HL-60 (cell line): ENCODE measurements at regions not wholly inside any gene's neighbourhood (a gene's known extent, or its start where the extent isn't known, plus 50 kb on each side); places are given as distances from the start of the nearest gene placed in this dataset.

Source experiments
- DNase-seq, 2 experiments: peaks; one replicate each; pipeline ENCODE4 v3.0.0-alpha.2; 2010 to 2020; ENCODE audit warnings: low read depth in 1 of 2, low spot score in 1 of 2
- H3K27ac ChIP-seq: fragments of 250-450 bp; sonication (Bioruptor Pico); replicated peaks from 2 replicates; pipeline ENCODE4 v1.5.1; 2020; ENCODE audit warnings: mild to moderate bottlenecking, moderate library complexity
- H3K27me3 ChIP-seq: fragments of 250-450 bp; sonication (Bioruptor Pico); 2 replicates; pipeline ENCODE4 v1.5.1; 2021; ENCODE audit warnings: mild to moderate bottlenecking, moderate library complexity; ENCODE audit not compliant: insufficient read depth, poor library complexity, severe bottlenecking
- H3K4me3 ChIP-seq: replicated peaks from 2 replicates; pipeline ENCODE4 v1.5.1; 2011; ENCODE audit warnings: mild to moderate bottlenecking, control low read depth, low read length; ENCODE audit not compliant: insufficient read depth
- GABPA ChIP-seq: IDR thresholded peaks from 2 replicates; pipeline ENCODE4 v1.6.1; 2012; ENCODE audit warnings: low read depth
- POLR2AphosphoS5 ChIP-seq: IDR thresholded peaks from 2 replicates; pipeline ENCODE4 v1.6.1; 2012; ENCODE audit warnings: low read depth
- REST ChIP-seq: IDR thresholded peaks from 2 replicates; pipeline ENCODE4 v1.6.1; 2012; ENCODE audit warnings: low read depth; ENCODE audit not compliant: insufficient replicate concordance
- SPI1 ChIP-seq: IDR thresholded peaks from 2 replicates; pipeline ENCODE4 v1.6.1; 2012; ENCODE audit warnings: low read depth, mild to moderate bottlenecking, borderline replicate concordance
- TF ChIP-seq, protein P1 (sequence below): IDR thresholded peaks from one replicate; pipeline ENCODE4 v1.5.1; 2011; ENCODE audit warnings: low read length, control low read depth, inconsistent platforms; ENCODE audit not compliant: insufficient read depth

DNA sequence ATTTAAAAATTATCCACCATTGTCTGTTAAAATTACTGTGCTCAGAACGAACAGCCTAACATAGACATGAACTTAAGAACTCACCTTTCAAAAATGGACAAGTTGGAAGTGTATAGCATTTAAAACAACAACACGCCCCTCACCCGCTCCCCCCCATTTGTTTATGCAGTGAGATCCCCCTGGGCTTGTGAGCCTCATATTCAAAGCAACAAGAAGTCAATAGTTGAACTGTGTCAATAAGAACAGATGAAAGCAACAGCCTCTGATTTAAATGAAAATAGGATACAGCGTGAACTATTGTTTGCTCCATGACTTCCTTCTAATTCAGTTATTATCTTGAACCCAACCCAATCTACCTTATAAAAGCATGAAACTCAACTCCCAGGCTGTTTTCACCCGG is 314.2 kb downstream of the BLID start:
- Histone ChIP-seq H3K27ac (no peak overlapping the region), H3K27me3 (no peaks in the 10 kb centered on the region), H3K4me3 (no peak overlapping the region)
- TF ChIP-seq SPI1 (no peak), POLR2AphosphoS5 (no peak), REST (no peak), GABPA (no peak)
- TF ChIP-seq, protein P1, sequence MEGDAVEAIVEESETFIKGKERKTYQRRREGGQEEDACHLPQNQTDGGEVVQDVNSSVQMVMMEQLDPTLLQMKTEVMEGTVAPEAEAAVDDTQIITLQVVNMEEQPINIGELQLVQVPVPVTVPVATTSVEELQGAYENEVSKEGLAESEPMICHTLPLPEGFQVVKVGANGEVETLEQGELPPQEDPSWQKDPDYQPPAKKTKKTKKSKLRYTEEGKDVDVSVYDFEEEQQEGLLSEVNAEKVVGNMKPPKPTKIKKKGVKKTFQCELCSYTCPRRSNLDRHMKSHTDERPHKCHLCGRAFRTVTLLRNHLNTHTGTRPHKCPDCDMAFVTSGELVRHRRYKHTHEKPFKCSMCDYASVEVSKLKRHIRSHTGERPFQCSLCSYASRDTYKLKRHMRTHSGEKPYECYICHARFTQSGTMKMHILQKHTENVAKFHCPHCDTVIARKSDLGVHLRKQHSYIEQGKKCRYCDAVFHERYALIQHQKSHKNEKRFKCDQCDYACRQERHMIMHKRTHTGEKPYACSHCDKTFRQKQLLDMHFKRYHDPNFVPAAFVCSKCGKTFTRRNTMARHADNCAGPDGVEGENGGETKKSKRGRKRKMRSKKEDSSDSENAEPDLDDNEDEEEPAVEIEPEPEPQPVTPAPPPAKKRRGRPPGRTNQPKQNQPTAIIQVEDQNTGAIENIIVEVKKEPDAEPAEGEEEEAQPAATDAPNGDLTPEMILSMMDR, result no peak
- DNase-seq, result no peak

GRCh38 chr11:121801394-121801748 is 314.6 kb downstream of the BLID start:
- no peak for DNase-seq
- H3K27me3 ChIP-seq, result no peaks in the 10 kb centered on the region
- no peak overlapping the region for H3K4me3 ChIP-seq
- no peak for TF ChIP-seq REST
- TF ChIP-seq POLR2AphosphoS5, result no peak
- TF ChIP-seq GABPA, result no peak
- TF ChIP-seq SPI1, result no peak
- TF ChIP-seq, protein P1, result no peak
- no peak overlapping the region for H3K27ac ChIP-seq

GRCh38 chr11:121800731-121801393 is 315.2 kb downstream of the BLID start:
- H3K4me3 ChIP-seq, result no peak overlapping the region
- H3K27ac ChIP-seq, result no peak overlapping the region
- no peaks in the 10 kb centered on the region for H3K27me3 ChIP-seq

More at GRCh38 chr11:121800731-121801393, 315.2 kb downstream of the BLID start:
- TF ChIP-seq REST, result no peak
- DNase-seq, result no peak
